Urothelium cell line (cell line): ENCODE measurements at regions not wholly inside any gene's neighbourhood (a gene's known extent, or its start where the extent isn't known, plus 50 kb on each side); places are given as distances from the start of the nearest gene placed in this dataset.

Experiments
- DNase-seq: peaks from one replicate; pipeline ENCODE4 v3.0.0; 2011; ENCODE audit warnings: low spot score, mixed read lengths
- FAIRE-seq: peaks from 2 replicates; lab custom pipeline; 2011; peaks lifted over from hg19 to GRCh38; lab: Jason Lieb, UNC

DNA sequence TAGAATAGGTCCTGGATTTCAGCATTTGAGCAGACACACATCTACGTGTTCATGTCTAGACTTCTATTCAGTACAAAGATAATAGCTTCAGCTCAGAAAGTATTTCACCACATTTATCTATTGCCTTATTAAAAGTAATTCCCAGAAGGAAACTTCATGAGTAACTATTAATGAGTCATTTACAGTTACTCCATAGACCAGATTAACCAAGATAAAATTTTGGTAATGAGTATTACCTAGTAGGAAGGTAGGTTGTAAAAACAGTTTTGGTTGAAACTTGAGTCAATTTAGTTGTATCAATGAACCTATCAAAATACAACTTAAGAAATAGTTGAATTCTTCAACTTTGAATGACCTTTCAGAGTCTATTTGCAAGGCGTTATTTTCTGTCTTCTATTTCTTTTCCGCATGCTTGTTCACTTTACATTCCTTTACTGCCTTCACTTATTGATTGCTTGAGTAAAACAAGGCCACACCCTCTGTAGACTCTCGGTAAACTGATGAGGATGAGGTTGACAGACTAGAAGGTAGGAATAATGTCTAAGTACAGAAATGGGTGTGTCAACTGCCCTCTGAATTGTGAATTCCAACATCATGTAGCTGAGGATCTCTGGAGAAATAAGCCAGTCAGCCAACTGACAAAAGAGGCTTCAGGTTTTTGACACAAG lies 1165.6 kb upstream of the ZEB2 start:
- DNase-seq: no peak
- no peak for FAIRE-seq

DNA sequence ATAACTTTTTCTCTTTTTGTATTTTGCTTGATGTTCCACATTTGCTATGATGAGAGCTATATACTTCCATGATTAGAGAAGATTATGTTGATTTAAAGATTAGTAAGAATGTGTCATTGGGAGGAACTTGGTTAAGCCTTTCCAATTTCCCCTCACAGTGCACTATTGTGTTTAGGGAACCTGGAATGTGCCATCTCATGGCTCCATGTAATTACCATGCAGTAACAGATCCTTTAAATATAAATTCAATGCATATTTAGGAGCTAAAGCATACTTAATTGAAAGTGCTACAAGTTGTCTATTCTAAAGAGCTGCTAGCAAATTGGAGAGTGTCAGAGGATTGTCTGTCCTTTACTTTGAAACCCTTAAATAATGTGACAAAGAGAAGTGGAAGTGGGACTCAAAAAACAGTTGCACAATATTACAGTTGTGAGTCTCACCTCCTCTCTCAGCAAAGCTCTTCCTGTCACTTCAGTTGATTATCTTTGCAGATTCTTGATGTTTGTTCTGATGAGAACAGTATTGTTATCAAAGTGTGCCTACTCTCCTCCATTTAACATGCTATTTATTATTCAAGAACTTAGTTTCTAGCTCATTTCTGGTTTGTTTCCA lies 1162.7 kb upstream of the ZEB2 start:
- FAIRE-seq: no peak
- DNase-seq: no peak

DNA sequence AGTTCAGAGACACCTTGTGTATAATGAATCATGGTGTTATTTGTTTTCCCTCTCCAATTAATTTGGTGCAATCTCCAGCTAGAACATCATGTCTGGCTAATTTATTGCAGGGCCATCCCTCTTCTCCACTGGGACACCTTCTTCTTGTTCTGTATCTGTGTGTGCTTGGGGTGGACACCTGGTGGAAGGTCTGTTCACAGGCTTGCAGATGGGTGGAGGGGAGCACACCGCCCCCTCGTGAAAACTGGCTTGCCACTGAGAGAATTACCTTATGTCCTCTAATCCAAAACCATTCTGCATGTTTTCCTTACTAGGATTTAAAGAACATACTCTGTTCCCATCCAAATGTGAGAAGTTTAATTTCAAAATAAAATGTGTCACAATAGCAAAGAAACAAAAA lies 1160.4 kb upstream of the ZEB2 start:
- FAIRE-seq (no peak), DNase-seq (no peak)

DNA sequence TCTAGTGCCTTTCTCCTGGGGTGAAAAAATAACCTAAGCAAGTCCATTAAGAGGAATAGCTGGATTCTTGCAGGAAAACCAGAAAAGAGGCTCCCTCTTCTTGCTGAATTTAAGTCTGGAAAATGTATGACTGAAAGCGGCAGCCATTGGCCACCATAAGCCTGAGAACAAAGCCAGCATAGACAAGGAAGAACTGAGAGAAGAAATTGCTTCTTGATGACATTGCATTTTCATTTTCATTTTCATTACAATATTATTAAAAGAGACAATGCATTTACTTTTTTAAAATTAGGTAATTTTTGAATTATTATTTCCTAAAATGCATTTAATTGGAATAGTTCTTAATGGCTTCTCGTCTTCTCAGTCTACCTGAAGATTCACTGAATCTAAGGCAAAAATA lies 1157.5 kb upstream of the ZEB2 start:
- no peak for FAIRE-seq

DNA sequence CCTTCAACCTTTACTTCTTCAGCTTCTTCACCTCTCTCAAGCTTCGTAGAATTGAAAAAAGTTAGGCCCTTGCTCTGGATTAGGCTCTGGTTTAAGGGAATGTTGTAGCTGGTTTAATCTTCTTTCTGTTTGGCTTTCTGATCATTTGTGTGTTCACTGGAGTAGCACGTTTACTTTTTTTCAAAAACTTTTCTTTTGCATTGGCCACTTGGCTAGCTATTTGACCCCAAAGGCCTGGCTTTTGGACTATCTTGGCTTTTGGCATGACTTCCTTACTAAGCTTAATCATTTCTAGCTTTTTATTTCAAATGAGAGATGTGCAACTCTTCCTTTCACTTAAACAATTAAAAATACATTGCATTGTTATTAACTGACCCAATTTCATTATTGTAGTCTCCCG lies 1154.8 kb upstream of the ZEB2 start:
- FAIRE-seq (no peak), DNase-seq (no peak)

More for the DNA sequence above, 1157.5 kb upstream of the ZEB2 start:
- DNase-seq: no peak

DNA sequence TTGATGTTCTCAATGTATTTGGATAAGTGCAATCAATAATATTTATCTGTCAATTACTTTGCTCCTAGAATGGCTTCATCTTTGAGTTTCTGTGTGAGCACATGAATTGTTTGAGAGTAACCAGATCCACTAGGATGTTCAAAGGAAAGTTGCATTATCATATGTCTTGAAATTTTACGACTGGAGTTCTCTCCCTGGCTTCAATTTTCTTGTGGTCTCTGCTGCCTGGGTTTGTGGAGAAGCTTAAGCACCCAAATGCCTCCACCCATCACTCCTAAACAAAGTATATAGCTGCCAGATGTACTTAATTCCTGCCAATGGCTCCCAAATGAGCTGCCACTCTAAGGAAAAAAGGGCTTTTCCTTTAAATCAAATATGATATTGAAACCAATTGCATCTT lies 1149.4 kb upstream of the ZEB2 start:
- no peak for DNase-seq
- FAIRE-seq: no peak

DNA sequence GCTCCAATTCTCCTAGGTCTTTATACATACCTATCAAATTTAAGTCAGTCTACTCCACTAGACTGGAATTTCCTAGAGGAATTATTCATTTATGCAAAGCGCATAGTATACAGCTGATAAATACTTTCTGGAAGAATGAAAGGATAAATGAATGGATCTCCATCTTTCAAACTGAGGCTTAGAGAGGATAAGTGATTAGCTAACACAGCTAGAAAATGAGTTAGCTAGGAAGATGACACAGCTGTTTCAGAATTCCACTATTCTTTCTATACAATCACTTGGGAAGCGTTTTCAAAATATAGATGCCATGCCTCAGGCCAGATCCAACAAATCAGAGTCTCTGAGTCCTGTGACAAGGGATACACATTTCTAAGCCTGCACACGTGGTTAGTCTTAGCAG lies 1146.6 kb upstream of the ZEB2 start:
- DNase-seq: no peak
- FAIRE-seq: no peak

DNA sequence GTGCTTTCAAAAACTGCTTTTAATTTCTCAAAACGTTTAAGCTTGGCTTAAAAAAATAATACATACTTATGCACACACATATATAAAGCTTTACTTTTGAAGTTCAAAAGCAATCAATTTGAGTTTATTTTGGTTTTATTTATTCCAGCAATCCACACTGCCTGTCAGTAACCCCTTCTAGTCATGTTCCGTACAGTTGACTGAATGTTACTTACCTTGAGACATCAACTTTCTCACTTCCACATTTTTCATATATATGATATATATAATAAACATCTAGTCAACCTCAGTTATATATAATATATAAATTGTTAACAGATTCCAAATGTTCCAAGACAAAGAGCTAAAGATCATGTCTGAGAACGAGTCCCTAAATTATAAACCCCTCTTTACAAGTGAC lies 1137.3 kb upstream of the ZEB2 start:
- FAIRE-seq: no peak
- DNase-seq: no peak

DNA sequence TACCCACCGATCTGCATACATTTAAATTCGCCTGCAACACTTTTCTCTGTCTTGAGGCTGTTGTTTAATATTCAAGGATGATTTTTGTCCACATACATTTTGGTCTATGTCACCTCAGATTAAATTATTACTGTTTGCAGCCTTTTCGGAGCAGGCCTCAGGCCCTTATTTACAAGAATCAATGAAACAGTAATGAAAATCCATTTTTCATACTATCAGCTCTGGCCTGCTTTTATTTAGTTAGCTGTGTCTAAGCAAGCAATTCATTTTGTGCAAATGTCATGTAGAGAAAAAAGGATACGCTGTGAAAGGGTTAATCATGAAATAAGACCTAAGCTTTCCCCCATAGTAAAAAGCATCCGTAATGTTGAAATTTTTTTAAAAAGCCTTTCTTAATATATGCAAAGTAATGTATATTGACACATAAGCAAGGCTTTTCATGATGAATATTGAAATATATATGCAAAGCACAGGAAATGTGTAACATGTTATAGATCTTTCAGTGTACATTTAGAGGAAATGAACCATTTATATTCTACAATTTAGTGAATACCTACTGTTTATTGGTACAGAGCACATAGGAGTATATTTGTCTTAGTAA lies 1135.3 kb upstream of the ZEB2 start:
- DNase-seq: no peak
- no peak for FAIRE-seq

DNA sequence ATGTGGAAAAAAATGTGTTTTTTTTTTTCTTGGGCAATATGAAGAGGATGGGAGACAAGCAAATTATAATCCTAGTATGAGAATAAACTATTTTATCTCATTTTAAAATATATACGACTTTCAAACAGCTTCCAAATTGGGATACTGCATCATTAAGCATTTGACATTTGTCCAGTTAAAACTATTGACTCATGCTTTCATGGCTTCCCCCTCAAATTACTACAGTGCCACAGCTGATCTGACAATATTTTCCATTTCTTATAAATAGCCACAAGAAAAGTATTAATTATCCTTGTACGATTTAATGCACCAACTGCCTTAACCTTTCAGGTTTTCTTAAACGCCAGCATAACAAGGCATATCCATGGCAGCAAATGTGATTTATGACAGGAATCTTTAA lies 1134.8 kb upstream of the ZEB2 start:
- FAIRE-seq (no peak), DNase-seq (no peak)

DNA sequence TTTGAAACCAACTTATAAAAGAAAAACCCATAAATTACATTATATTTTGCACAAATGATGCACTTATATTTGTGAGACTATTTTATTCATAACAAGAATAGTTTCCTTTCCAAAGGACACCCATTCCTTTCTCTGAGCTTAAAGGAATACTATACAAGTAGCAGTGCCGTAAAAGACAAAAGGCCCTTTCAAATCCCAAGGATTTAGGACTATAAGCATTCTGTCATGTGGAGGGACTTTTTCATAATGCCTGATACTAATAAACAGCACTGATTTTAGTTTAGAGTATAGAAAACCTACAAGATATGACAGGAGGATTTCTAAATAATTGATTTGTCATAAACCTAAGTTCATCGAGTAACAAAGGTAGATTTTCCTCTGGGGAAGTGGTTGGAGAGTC lies 1134.2 kb upstream of the ZEB2 start:
- DNase-seq: no peak
- no peak for FAIRE-seq

DNA sequence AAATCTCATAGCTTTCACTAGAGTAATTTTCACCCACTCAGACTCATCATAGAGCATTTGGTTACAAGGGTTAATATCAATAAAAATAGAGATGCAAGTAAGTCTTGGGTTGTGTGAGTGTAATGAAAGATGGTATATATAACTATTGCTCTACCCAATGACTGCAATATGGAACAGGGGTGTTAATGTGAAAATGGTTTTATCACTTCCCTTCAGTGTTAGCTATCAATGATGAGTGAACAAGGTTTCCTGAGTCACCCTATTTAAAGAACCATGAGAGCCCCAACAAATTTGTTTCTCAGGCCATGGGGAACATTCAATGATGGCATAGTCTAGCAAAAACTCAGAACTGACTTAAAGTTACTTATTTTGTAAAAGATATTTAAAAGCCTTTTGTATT lies 1133.6 kb upstream of the ZEB2 start:
- no peak for DNase-seq
- no peak for FAIRE-seq

DNA sequence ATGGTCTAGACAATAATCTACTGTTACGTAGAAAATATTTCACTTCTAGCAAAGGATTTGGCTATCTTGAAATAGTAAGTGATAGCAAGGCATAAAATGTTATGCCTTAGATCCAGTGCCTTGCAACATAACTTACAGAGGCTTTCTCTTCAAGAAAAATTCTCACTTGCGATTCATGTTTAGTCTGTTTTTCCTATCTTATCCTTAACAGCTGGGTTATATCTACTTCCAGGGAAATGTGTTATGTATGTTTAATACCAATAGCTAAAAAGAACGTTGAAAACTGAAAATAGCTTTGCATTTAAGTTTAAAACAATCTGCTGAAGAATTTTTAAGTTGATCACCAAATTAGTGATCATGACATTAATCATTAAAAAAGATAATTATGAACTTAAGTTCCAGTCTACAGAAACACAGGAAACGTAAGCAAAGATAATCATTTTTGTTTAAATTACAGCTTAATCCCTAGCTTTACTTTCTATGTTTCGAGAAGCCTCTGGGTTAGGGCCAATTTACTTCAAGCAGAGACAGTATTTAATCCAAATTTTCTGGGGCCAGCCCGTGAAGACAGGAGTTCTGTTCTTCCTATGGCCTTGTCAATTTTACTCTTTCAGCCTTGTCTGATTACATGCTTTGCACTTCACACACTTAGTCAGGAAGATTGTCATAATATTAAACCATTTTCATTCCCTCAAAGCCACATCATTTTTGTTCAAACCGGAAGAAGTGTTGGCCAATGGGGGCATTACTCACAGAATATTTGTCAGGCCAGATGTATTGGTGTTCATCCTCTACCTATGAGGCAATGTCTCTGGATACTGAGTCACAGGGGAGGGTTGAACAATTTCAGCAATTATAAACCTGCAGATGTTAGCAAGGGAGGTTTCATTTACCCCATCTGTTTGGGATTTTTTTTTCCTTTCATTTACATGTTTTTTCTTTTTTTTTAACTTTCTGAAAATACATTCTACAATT lies 1132.9 kb upstream of the ZEB2 start:
- DNase-seq (peak; percentile 4), FAIRE-seq (no peak)

DNA sequence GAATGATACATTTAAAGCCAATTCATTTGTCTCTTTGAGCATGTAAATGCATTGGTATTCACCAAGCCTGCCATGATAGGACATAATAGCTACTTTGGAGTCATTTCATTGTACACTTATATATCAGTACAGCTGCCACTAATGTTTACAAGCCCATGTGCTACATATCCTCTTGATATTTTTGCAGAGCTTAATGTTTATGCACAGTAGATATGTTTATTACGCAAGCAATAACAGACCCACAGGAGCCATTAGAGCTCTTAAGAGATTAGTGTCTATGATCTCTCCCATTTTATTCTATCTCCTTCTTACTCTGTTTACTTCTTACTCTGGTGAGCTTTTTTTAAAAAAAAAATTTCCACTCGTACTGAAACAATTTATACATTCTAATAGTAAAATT lies 1132.1 kb upstream of the ZEB2 start:
- FAIRE-seq: no peak
- no peak for DNase-seq

DNA sequence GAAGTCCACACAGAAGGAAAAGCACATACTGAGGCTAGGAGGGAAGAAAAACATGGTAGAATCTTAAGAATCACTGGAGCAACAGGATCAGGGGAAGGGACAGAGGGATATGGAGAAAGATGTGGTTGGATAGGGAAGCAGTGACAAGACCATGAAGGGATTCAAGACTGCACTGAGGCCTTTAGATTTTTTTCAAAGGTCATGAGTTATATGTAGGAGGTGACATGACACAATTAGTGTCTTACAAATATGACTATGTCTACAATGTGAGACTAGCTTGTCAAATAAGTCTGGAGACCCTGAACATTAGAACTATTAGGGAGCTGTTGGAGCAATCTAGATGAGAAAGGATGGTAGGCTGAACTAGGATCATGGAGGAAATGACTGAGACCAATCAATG lies 1130.3 kb upstream of the ZEB2 start:
- FAIRE-seq (no peak), DNase-seq (no peak)

DNA sequence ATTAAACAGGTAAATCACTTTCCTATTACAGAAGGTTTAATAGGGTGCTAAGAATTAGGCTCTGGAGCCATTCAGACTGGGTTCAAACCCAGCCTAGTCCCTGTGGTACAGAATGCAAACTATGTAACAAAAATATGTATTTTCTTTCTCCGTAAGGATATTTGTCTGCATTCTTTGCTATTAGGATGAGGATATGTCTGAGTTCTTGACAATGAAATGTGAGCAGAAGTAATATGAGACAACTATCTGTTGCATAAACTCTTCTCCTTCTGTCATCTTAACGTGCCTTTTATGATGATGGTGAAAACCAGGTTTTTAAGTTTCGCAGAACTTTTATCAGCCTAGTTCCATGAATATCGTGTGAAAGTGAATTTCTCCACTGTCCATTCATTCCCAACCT lies 1129.1 kb upstream of the ZEB2 start:
- no peak for FAIRE-seq
- no peak for DNase-seq

DNA sequence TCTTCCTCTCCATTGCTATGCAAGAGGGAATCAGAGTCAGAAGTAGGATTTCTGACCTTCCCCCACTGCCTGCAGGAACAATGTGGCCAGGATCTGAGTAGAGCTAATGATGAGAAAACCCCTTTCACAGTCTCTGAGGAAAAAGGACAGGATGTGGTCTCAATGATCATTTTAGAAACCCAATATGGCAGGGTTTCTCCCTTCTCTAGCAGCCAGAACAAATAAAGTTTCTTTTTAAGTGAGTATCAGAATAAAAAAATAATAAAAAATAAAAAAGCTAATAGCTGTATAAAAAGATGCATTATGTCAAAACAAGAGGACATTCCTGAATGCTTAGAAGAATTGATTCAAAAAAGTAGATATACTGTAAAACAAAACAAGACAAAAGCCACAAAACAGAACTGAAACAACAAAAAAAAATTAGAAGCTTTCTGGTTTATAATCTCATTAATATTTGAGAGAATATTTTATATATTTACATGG lies 1124.9 kb upstream of the ZEB2 start:
- FAIRE-seq (no peak), DNase-seq (no peak)

DNA sequence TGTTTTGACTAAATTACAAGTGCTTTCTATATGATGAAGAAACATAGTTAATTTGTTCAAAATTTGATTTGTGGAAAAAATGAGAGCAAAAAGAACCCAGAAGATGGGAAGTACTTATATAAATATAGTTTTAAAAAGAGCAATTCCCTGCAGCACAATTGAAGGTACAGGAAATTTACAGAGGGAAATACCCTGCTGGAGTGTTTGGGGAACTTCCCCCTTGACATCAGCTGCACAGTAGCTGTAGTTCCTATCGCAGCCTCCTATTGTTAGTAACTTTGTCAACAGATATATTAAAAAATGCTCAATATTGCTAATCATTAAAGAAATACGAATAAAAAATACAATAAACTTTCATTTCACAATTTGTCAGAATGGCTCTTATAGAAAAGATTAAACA lies 1118.8 kb upstream of the ZEB2 start:
- FAIRE-seq (no peak), DNase-seq (no peak)

DNA sequence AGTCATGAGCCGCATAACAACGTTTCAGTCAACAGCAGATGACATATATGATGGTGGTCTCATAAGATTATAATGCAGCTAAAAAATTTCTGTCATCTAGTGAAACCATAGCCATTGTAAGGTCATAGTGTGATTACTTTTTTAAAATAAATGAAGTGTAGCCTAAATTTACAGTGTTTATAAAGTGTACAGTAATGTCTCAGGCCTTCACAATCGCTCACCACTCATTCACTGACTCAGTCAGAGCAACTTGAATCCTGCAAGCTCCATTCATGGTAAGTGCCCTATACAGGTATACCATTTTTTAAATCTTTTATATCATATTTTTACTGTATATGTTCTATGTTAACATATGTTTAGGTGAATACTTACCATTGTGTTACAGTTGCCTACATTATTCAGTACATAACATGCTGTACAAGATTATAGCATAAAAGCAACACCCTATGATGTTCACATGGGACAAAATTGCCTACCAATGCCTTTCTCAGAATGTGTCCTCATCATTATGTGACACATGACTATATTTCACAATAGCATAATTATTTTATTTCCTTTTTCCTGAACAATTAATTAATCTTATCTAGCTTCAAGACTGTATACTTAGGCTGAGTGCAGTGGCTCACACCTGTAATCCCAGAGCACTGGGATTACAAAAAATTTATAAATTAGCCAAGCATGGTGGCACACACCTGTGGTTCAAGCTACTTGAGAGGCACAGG lies 1115.9 kb upstream of the ZEB2 start:
- DNase-seq (no peak), FAIRE-seq (no peak)

DNA sequence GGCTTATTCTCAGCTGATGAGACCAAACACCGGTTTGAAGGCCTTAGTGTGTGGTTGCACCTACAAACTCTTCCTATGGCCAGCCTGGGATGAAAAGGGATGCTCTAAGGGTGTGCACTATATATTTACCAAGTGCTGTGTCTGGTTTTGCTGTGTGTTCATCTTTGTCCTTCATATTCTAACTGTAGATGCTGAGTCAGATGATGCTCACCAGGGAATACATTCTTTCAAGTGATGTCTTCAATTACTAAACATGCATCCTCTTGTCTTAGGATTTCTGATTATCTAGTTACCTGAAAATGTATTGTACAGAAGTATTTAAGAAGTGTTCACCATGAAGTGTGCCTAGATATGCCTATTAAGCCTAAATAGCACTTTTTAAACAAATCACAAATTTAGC lies 1111.6 kb upstream of the ZEB2 start:
- DNase-seq (no peak), FAIRE-seq (no peak)

DNA sequence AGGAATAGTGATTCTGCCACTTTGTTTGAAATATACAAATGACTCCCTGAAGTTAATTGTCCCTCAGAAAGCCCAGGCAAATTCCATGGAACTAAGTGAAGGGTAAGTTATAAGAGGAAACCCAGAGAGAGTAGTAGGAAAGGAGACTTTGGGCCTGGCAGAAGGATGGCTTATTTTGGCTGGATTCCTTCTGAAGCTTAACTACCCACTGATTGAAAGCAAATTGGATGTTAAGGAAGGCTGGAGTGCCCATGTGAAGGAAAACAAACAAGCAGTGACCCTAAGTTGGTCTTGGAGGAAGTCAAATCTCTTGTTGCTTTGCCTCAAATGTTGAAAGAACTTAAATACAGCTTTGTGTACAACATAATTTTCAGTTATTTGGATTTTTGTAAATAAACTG lies 1106.4 kb upstream of the ZEB2 start:
- FAIRE-seq: no peak
- no peak for DNase-seq
